ENCODE measurements at regions not wholly inside any gene's neighbourhood (a gene's known extent, or its start where the extent isn't known, plus 50 kb on each side); places are given as distances from the start of the nearest gene placed in this dataset.

DNA sequence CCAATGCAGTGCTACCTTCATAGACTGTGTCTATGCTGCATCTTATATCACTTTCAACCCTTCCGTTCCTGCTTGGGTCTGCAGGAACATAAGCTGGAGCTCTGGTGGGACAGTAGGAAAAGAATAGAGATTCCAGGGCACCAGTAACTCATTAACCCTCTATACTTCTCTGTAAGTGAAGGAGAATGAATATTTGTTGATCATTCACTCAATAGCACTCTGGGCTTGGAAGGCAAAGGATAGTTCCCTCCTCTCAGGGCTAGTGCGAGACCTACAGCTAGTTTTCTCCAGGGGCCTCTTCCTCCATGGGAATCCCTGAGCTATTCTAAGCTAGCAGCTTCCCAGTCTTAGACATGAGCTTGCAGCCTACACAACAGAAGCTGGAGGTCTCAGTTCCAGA, 84.7 kb downstream of the BMP4 start:
- H3K27ac ChIP-seq, result no peak overlapping the region
- no peak overlapping the region for H3K4me3 ChIP-seq
- H3K36me3 ChIP-seq, result no peaks in the 10 kb centered on the region
- WGBS, 2 donors, result 75 to 88% methylated on average over 2 of the region's 2 CpGs
- no peaks in the 10 kb centered on the region for H3K27me3 ChIP-seq
- intact Hi-C loops (cut with DNase I), result no loop called here
- no peaks in the 10 kb centered on the region for H3K9me3 ChIP-seq
- DNase-seq, result no peak
- TF ChIP-seq, protein P1, sequence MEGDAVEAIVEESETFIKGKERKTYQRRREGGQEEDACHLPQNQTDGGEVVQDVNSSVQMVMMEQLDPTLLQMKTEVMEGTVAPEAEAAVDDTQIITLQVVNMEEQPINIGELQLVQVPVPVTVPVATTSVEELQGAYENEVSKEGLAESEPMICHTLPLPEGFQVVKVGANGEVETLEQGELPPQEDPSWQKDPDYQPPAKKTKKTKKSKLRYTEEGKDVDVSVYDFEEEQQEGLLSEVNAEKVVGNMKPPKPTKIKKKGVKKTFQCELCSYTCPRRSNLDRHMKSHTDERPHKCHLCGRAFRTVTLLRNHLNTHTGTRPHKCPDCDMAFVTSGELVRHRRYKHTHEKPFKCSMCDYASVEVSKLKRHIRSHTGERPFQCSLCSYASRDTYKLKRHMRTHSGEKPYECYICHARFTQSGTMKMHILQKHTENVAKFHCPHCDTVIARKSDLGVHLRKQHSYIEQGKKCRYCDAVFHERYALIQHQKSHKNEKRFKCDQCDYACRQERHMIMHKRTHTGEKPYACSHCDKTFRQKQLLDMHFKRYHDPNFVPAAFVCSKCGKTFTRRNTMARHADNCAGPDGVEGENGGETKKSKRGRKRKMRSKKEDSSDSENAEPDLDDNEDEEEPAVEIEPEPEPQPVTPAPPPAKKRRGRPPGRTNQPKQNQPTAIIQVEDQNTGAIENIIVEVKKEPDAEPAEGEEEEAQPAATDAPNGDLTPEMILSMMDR (IDR thresholded peaks at IDR 0.05), result no peak
- TF ChIP-seq POLR2AphosphoS5 (IDR thresholded peaks at IDR 0.05), result no peak
- no peak for TF ChIP-seq EP300 (IDR thresholded peaks at IDR 0.05)
- TF ChIP-seq POLR2A (IDR thresholded peaks at IDR 0.05), result no peak
- peaks cover 0 to 7% (median 0%) of the 10 kb centered on the region in 4 donors for H3K4me1 ChIP-seq

DNA sequence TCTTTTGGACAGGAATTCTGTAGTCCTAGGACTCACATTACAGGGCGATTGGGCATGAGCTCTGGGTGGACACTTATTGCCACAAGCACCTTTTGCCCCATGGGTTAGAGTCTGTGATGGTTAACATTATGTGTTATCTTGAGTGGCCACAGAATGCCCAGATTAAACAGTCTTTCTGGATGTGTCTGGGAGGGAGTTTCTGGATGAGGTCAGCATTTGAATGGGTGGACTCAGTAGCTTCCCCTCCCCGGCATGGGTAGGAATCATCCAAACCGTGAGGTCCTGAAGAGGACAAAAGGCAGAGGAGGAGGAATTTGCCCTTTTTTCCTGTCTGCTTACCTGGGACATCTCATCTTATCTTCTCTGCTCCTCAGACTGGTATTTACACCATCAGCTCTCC, 85.6 kb downstream of the BMP4 start:
- Histone ChIP-seq H3K4me3 (no peak overlapping the region), H3K36me3 (no peaks in the 10 kb centered on the region), H3K27ac (no peak overlapping the region), H3K9me3 (no peaks in the 10 kb centered on the region), H3K27me3 (no peaks in the 10 kb centered on the region), H3K4me1 (peaks cover 0 to 7% (median 0%) of the 10 kb centered on the region in 4 donors)
- DNase-seq, result no peak
- intact Hi-C loops (cut with DNase I), result no loop called here
- 78 to 84% methylated on average over 3 of the region's 3 CpGs for WGBS, 2 donors
- TF ChIP-seq EP300 (IDR thresholded peaks at IDR 0.05), result no peak
- TF ChIP-seq, protein P1 (IDR thresholded peaks at IDR 0.05), result no peak
- TF ChIP-seq POLR2A (IDR thresholded peaks at IDR 0.05), result no peak
- no peak for TF ChIP-seq POLR2AphosphoS5 (IDR thresholded peaks at IDR 0.05)

DNA sequence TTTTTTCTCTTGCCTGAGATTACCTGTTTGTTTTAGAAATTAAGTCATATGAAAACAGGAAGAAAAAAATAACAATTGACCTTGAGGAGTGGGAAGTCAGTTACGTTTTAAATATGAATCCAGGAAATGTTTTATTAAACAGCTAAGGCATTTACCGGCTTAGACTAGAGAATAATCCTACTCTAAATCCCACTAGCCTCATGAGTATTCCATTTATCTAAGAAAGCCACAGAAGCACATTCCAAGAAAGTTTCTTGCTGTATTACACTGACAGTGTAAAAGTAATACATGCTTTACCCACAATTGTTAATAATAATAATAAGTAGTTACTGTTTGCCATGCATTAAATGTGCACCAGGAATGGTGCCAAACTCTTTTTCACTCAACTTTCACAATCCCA, 90.9 kb downstream of the BMP4 start:
- WGBS, 2 donors, result 38 to 58% methylated on average over 2 of the region's 2 CpGs
- Histone ChIP-seq H3K4me3 (no peak overlapping the region), H3K9me3 (no peaks in the 10 kb centered on the region), H3K36me3 (no peaks in the 10 kb centered on the region), H3K27me3 (no peaks in the 10 kb centered on the region), H3K4me1 (no peaks in the 10 kb centered on the region), H3K27ac (no peak overlapping the region)
- no peak for DNase-seq
- TF ChIP-seq POLR2A (IDR thresholded peaks at IDR 0.05) (no peak), POLR2AphosphoS5 (IDR thresholded peaks at IDR 0.05) (no peak), EP300 (IDR thresholded peaks at IDR 0.05) (no peak)
- TF ChIP-seq, protein P1 (IDR thresholded peaks at IDR 0.05), result no peak
- intact Hi-C loops (cut with DNase I), result no loop called here

DNA sequence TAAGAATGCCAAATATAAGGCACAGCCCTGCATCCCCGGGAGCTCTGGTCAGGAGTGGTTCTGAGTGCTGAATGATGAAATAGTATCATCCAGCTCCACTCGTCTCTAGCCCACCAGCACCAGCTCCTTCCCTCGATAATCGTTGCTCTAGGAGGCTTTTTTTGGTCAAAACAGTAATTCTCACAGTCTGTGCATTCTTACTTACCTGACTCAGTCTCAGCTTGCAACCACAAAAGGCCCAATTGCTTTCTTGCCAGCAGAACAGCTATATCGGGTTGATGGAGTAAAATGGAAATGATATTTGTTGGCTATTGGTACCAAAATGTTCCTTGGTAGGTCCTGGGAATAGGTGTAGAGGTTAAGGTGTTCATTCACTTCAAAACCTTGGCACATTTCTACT, 94.8 kb downstream of the BMP4 start:
- H3K4me3 ChIP-seq, result no peak overlapping the region
- DNase-seq, result no peak
- H3K27me3 ChIP-seq, result no peaks in the 10 kb centered on the region
- H3K9me3 ChIP-seq, result no peaks in the 10 kb centered on the region
- no peaks in the 10 kb centered on the region for H3K36me3 ChIP-seq
- WGBS, 2 donors, result 94 to 96% methylated on average over 5 of the region's 5 CpGs
- TF ChIP-seq, protein P1 (IDR thresholded peaks at IDR 0.05), result no peak
- TF ChIP-seq EP300 (IDR thresholded peaks at IDR 0.05) (no peak), POLR2A (IDR thresholded peaks at IDR 0.05) (no peak), POLR2AphosphoS5 (IDR thresholded peaks at IDR 0.05) (no peak)
- intact Hi-C loops (cut with DNase I), result no loop called here
- no peak overlapping the region for H3K27ac ChIP-seq
- H3K4me1 ChIP-seq, result no peaks in the 10 kb centered on the region

DNA sequence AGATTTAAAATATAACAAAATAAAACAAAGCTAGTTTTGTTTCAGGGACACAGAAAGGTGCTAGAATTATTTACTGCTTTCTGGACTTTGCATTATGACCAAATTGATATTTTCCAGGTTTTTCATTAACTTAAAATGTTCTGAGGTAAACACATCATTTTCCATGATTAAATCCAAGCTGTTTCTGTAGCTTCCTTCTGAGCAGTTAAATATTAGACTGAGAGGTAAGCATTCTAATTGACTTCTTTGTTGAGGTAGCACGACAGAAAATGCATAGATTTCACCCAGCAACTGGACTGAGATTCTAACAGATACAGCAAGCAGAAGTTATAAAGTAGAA, 98.3 kb downstream of the BMP4 start:
- no peak for DNase-seq
- TF ChIP-seq POLR2A (IDR thresholded peaks at IDR 0.05), result no peak
- no peak for TF ChIP-seq EP300 (IDR thresholded peaks at IDR 0.05)
- TF ChIP-seq POLR2AphosphoS5 (IDR thresholded peaks at IDR 0.05), result no peak
- TF ChIP-seq, protein P1 (IDR thresholded peaks at IDR 0.05), result no peak

More for the DNA sequence above, 98.3 kb downstream of the BMP4 start:
- no peak overlapping the region for H3K4me3 ChIP-seq
- no peaks in the 10 kb centered on the region for H3K27me3 ChIP-seq
- no peaks in the 10 kb centered on the region for H3K9me3 ChIP-seq
- no peaks in the 10 kb centered on the region for H3K36me3 ChIP-seq
- intact Hi-C loops (cut with DNase I), result no loop called here
- no peak overlapping the region for H3K27ac ChIP-seq
- H3K4me1 ChIP-seq, result no peaks in the 10 kb centered on the region
- WGBS, 2 donors, result 20 to 63% methylated on average over 1 of the region's 1 CpG
